H9 (cell line): ENCODE measurements at regions not wholly inside any gene's neighbourhood (a gene's known extent, or its start where the extent isn't known, plus 50 kb on each side); places are given as distances from the start of the nearest gene placed in this dataset.

Source experiments
- DNase-seq: peaks from one replicate; pipeline ENCODE4 v3.0.0-alpha.2; 2017
- H2AFZ ChIP-seq: one replicate; pipeline ENCODE4 v1.6.1; 2013; ENCODE audit warnings: mild to moderate bottlenecking, low read length, control low read depth, moderate library complexity
- H2AK5ac ChIP-seq: 2 replicates; pipeline ENCODE4 v1.6.1; 2013; ENCODE audit warnings: low read length, control low read depth, mixed read lengths; ENCODE audit not compliant: insufficient read length
- H2BK120ac ChIP-seq: one replicate; pipeline ENCODE4 v1.6.1; 2013; ENCODE audit warnings: low read depth, mild to moderate bottlenecking, low read length, control low read depth, inconsistent platforms; ENCODE audit not compliant: poor library complexity, severe bottlenecking
- H2BK12ac ChIP-seq: 2 replicates; pipeline ENCODE4 v1.6.1; 2013; ENCODE audit warnings: low read length, control low read depth, mixed read lengths, low read depth; ENCODE audit not compliant: insufficient read length
- H2BK15ac ChIP-seq: 2 replicates; pipeline ENCODE4 v1.6.1; 2013; ENCODE audit warnings: low read depth, low read length, control low read depth
- H2BK20ac ChIP-seq: one replicate; pipeline ENCODE4 v1.6.1; 2013; ENCODE audit warnings: low read depth, mild to moderate bottlenecking, low read length, control low read depth, inconsistent platforms; ENCODE audit not compliant: poor library complexity, severe bottlenecking
- H2BK5ac ChIP-seq: 2 replicates; pipeline ENCODE4 v1.6.1; 2013; ENCODE audit warnings: low read length, control low read depth, mixed read lengths; ENCODE audit not compliant: insufficient read length
- H3K14ac ChIP-seq: 2 replicates; pipeline ENCODE4 v1.6.1; 2013; ENCODE audit warnings: low read length, control low read depth; ENCODE audit not compliant: insufficient read depth
- H3K18ac ChIP-seq: 2 replicates; pipeline ENCODE4 v1.6.1; 2013; ENCODE audit warnings: low read depth, mild to moderate bottlenecking, mixed read lengths, low read length, control low read depth; ENCODE audit not compliant: insufficient read length
- H3K23ac ChIP-seq: 2 replicates; pipeline ENCODE4 v1.6.1; 2013; ENCODE audit warnings: low read length, control low read depth, mixed read lengths, low read depth; ENCODE audit not compliant: insufficient read length
- H3K23me2 ChIP-seq: 2 replicates; pipeline ENCODE4 v1.6.1; 2013; ENCODE audit warnings: low read depth, mild to moderate bottlenecking, mixed read lengths, low read length, control low read depth; ENCODE audit not compliant: insufficient read length, poor library complexity, severe bottlenecking
- H3K27ac ChIP-seq: 2 replicates; pipeline ENCODE4 v1.5.1; 2013; ENCODE audit warnings: low read length, control low read depth, mixed read lengths, low read depth; ENCODE audit not compliant: insufficient read length
- H3K27me3 ChIP-seq: 2 replicates; pipeline ENCODE4 v1.6.1; 2013; ENCODE audit warnings: low read length, control low read depth, inconsistent platforms; ENCODE audit not compliant: insufficient read depth
- H3K4ac ChIP-seq: 2 replicates; pipeline ENCODE4 v1.6.1; 2013; ENCODE audit warnings: low read depth, mild to moderate bottlenecking, control low read depth, inconsistent platforms, low read length, moderate library complexity
- H3K4me1 ChIP-seq: 2 replicates; pipeline ENCODE4 v1.6.1; 2013; ENCODE audit warnings: low read length, control low read depth, inconsistent platforms; ENCODE audit not compliant: insufficient read depth
- H3K4me2 ChIP-seq: 2 replicates; pipeline ENCODE4 v1.6.1; 2013; ENCODE audit warnings: low read length, control low read depth, mixed read lengths; ENCODE audit not compliant: insufficient read length, insufficient read depth
- H3K56ac ChIP-seq: 2 replicates; pipeline ENCODE4 v1.6.1; 2013; ENCODE audit warnings: low read depth, mild to moderate bottlenecking, mixed read lengths, low read length, control low read depth; ENCODE audit not compliant: insufficient read length
- H3K79me1 ChIP-seq: 2 replicates; pipeline ENCODE4 v1.6.1; 2013; ENCODE audit warnings: low read depth, mild to moderate bottlenecking, moderate library complexity, low read length, control low read depth, inconsistent platforms; ENCODE audit not compliant: insufficient read depth, poor library complexity, severe bottlenecking
- H3K79me2 ChIP-seq: 2 replicates; pipeline ENCODE4 v1.6.1; 2013; ENCODE audit warnings: low read length, control low read depth, inconsistent platforms; ENCODE audit not compliant: insufficient read depth
- H3K9ac ChIP-seq: 2 replicates; pipeline ENCODE4 v1.6.1; 2013; ENCODE audit warnings: low read length, control low read depth, mixed read lengths; ENCODE audit not compliant: insufficient read length; ENCODE audit errors: extremely low read depth
- H3K9me3 ChIP-seq: one replicate; pipeline ENCODE4 v1.6.1; 2013; ENCODE audit warnings: low read depth, low read length, inconsistent platforms; ENCODE audit not compliant: control insufficient read depth
- H3T11ph ChIP-seq: one replicate; pipeline ENCODE4 v1.6.1; 2013; ENCODE audit warnings: mild to moderate bottlenecking, low read length, control low read depth, inconsistent platforms
- H4K20me1 ChIP-seq: one replicate; pipeline ENCODE4 v1.6.1; 2013; ENCODE audit not compliant: control insufficient read depth, insufficient read length, insufficient read depth
- H4K5ac ChIP-seq: 2 replicates; pipeline ENCODE4 v1.6.1; 2013; ENCODE audit warnings: low read depth, mild to moderate bottlenecking, mixed read lengths, low read length, control low read depth; ENCODE audit not compliant: insufficient read length
- H4K8ac ChIP-seq: replicated peaks from 2 replicates; pipeline ENCODE4 v1.6.1; 2013; ENCODE audit warnings: low read length, control low read depth, mixed read lengths, low read depth; ENCODE audit not compliant: insufficient read length
- H4K91ac ChIP-seq: 2 replicates; pipeline ENCODE4 v1.6.1; 2013; ENCODE audit warnings: low read depth, mild to moderate bottlenecking, moderate library complexity, mixed read lengths, low read length, control low read depth; ENCODE audit not compliant: insufficient read length
- H3K27ac Mint-ChIP-seq, 3 experiments: 2 replicates in 2 of 3; 3 replicates in 1 of 3; pipeline ENCODE4 v1.8.0; 2020 to 2021; ENCODE audit warnings: mixed read lengths in 3 of 3, mild to moderate bottlenecking in 1 of 3, moderate library complexity in 1 of 3
- H3K27me3 Mint-ChIP-seq: 2 replicates; pipeline ENCODE4 v1.8.0; 2021; ENCODE audit warnings: low read depth, mild to moderate bottlenecking, moderate library complexity, mixed read lengths
- H3K36me3 Mint-ChIP-seq, 3 experiments: 2 replicates in 2 of 3; 3 replicates in 1 of 3; pipeline ENCODE4 v1.8.0; 2020 to 2021; ENCODE audit warnings: low read depth in 3 of 3, mixed read lengths in 3 of 3; ENCODE audit not compliant: insufficient read depth in 1 of 3
- H3K4me1 Mint-ChIP-seq, 2 experiments: 2 replicates each; pipeline ENCODE4 v1.8.0; 2020; ENCODE audit warnings: mixed read lengths in 2 of 2
- H3K4me3 Mint-ChIP-seq, 2 experiments: 2 replicates in 1 of 2; 3 replicates in 1 of 2; pipeline ENCODE4 v1.8.0; 2020 to 2021; ENCODE audit warnings: mild to moderate bottlenecking in 2 of 2, mixed read lengths in 2 of 2, moderate library complexity in 1 of 2
- H3K9me3 Mint-ChIP-seq, 2 experiments: 2 replicates in 1 of 2; 3 replicates in 1 of 2; pipeline ENCODE4 v1.8.0; 2020; ENCODE audit warnings: mild to moderate bottlenecking in 2 of 2, mixed read lengths in 2 of 2, moderate library complexity in 1 of 2
- TF ChIP-seq, protein P1 (sequence below): fragments of 200-600 bp; sonication (generic); conservative IDR thresholded peaks from 3 replicates; pipeline ENCODE4 v1.8.0; 2021; ENCODE audit warnings: antibody characterized with exemption, mild to moderate bottlenecking

DNA sequence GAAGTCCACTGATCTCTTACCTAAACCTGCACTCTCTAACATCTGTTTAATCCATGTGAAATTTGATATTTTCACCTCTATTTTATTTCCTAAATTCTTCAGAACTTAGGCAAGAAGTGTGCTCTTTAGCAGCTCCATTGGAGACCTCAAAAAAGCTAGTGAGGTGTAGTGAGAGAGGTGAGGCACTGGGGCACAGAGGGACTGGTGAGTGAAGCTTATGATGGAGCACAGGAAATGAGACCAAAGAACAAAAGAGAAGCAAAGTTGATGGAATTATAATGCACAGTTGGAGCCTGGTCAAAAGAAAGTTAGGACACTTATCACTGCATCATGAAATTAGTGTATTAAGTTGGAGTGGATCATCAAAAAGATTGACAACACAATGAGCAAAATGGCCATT is 1050.7 kb upstream of the NRXN1 start:
- H3K79me1 ChIP-seq, result no peaks in the 10 kb centered on the region
- Mint-ChIP-seq H3K27ac (no peak overlapping the region), H3K4me3 (no peak overlapping the region), H3K9me3 (no peaks in the 10 kb centered on the region), H3K27me3 (no peaks in the 10 kb centered on the region), H3K36me3 (no peaks in the 10 kb centered on the region), H3K4me1 (peaks cover 5 to 12% of the 10 kb centered on the region in 2 experiments)
- H3K23ac ChIP-seq, result no peak overlapping the region
- H3K23me2 ChIP-seq, result no peaks in the 10 kb centered on the region
- H2BK5ac ChIP-seq, result no peak overlapping the region
- no peak overlapping the region for H2AK5ac ChIP-seq
- H2BK20ac ChIP-seq, result no peak overlapping the region
- no peaks in the 10 kb centered on the region for H3K27me3 ChIP-seq
- H2BK120ac ChIP-seq, result no peak overlapping the region
- H3T11ph ChIP-seq, result no peak overlapping the region
- no peak overlapping the region for H3K4ac ChIP-seq
- H2BK12ac ChIP-seq, result no peak overlapping the region
- no peak overlapping the region for H3K18ac ChIP-seq
- TF ChIP-seq, protein P1, sequence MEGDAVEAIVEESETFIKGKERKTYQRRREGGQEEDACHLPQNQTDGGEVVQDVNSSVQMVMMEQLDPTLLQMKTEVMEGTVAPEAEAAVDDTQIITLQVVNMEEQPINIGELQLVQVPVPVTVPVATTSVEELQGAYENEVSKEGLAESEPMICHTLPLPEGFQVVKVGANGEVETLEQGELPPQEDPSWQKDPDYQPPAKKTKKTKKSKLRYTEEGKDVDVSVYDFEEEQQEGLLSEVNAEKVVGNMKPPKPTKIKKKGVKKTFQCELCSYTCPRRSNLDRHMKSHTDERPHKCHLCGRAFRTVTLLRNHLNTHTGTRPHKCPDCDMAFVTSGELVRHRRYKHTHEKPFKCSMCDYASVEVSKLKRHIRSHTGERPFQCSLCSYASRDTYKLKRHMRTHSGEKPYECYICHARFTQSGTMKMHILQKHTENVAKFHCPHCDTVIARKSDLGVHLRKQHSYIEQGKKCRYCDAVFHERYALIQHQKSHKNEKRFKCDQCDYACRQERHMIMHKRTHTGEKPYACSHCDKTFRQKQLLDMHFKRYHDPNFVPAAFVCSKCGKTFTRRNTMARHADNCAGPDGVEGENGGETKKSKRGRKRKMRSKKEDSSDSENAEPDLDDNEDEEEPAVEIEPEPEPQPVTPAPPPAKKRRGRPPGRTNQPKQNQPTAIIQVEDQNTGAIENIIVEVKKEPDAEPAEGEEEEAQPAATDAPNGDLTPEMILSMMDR, result no peak
- H3K4me2 ChIP-seq, result no peak overlapping the region
- no peak overlapping the region for H2AFZ ChIP-seq
- H4K5ac ChIP-seq, result no peak overlapping the region
- no peak overlapping the region for H3K9ac ChIP-seq
- no peaks in the 10 kb centered on the region for H3K79me2 ChIP-seq
- H3K9me3 ChIP-seq, result no peaks in the 10 kb centered on the region
- H3K56ac ChIP-seq, result no peak overlapping the region
- H4K91ac ChIP-seq, result no peak overlapping the region
- H3K27ac ChIP-seq, result no peak overlapping the region
- H2BK15ac ChIP-seq, result no peak overlapping the region
- H3K4me1 ChIP-seq, result no peaks in the 10 kb centered on the region
- DNase-seq, result no peak
- H3K14ac ChIP-seq, result no peak overlapping the region
- H4K20me1 ChIP-seq, result no peaks in the 10 kb centered on the region
- H4K8ac ChIP-seq, result no peak overlapping the region
